Muscle layer of duodenum (tissue), 2 donors: ENCODE measurements at regions not wholly inside any gene's neighbourhood (a gene's known extent, or its start where the extent isn't known, plus 50 kb on each side); places are given as distances from the start of the nearest gene placed in this dataset.

Experiments used
- H3K27ac ChIP-seq: one replicate; pipeline ENCODE4 v1.7.0; 2013; ENCODE audit warnings: mild to moderate bottlenecking, low read length
- H3K27me3 ChIP-seq: one replicate; pipeline ENCODE4 v1.7.0; 2013; ENCODE audit warnings: low read depth, mild to moderate bottlenecking, control low read depth, low read length
- H3K36me3 ChIP-seq, 2 donors: one replicate each; pipeline ENCODE4 v1.7.0; 2013; ENCODE audit warnings: low read length in 2 of 2, control low read depth in 1 of 2, mild to moderate bottlenecking in 1 of 2; ENCODE audit not compliant: insufficient read depth in 2 of 2, control insufficient read depth in 1 of 2
- H3K4me1 ChIP-seq, 2 donors: one replicate each; pipeline ENCODE4 v1.7.0; 2013; ENCODE audit warnings: low read length in 2 of 2, mild to moderate bottlenecking in 2 of 2, control low read depth in 1 of 2, moderate library complexity in 1 of 2; ENCODE audit not compliant: insufficient read depth in 2 of 2, control insufficient read depth in 1 of 2
- H3K4me3 ChIP-seq, 2 donors: one replicate each; pipeline ENCODE4 v1.7.0; 2013; ENCODE audit warnings: low read length in 2 of 2, low read depth in 1 of 2, mild to moderate bottlenecking in 1 of 2
- H3K9me3 ChIP-seq, 2 donors: one replicate each; pipeline ENCODE4 v1.7.0; 2013; ENCODE audit warnings: low read length in 2 of 2, control low read depth in 1 of 2, mild to moderate bottlenecking in 1 of 2; ENCODE audit not compliant: control insufficient read depth in 1 of 2
- donor health status: healthy.

DNA sequence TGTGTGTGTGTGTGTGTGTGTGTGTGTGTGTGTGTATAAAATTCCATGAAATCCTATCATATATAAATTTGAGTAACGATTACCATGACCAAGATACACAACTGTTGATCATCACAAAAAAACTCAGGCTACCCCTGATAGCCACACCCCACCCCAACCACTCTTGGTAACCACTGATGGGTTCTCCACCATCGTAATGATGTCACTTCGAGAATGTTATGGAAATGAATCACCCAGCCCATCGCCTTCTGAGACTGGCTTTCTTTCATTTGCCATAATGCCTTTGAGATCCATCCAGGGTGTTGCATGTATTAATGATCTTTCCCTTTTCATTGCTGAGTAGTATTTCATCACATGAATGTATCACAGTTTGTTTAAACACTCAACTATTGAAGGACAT, 496.0 kb downstream of the MIAT start:
- H3K4me3 ChIP-seq, result no peak overlapping the region
- peaks cover 6 to 12% of the 10 kb centered on the region in 2 donors for H3K4me1 ChIP-seq
- H3K27ac ChIP-seq, result no peak overlapping the region
- no peaks in the 10 kb centered on the region for H3K36me3 ChIP-seq
- no peaks in the 10 kb centered on the region for H3K27me3 ChIP-seq
- H3K9me3 ChIP-seq, result no peaks in the 10 kb centered on the region

DNA sequence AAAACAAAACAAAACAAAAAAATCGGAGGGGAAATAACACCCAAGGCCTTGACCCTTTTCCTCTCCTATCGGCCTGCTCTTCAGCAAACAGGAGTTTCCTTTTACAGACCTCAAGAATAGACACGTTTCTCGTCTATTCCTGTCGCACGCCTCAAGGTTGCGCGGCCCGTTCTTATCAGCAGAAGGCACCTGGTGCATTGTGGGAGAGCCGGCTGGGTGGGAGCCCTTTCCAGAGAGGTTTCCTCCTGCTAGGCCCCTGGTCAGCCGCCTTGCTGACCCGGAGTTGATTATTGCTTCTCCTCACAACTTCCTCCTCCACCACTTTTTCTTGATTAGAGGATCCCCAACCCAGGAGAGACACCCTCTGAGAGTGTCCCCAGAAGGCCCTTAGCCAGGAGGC, 497.3 kb downstream of the MIAT start:
- Histone ChIP-seq H3K4me3 (no peak overlapping the region), H3K27me3 (no peaks in the 10 kb centered on the region), H3K4me1 (peaks cover 6 to 12% of the 10 kb centered on the region in 2 donors), H3K27ac (no peak overlapping the region), H3K36me3 (no peaks in the 10 kb centered on the region), H3K9me3 (no peaks in the 10 kb centered on the region)

DNA sequence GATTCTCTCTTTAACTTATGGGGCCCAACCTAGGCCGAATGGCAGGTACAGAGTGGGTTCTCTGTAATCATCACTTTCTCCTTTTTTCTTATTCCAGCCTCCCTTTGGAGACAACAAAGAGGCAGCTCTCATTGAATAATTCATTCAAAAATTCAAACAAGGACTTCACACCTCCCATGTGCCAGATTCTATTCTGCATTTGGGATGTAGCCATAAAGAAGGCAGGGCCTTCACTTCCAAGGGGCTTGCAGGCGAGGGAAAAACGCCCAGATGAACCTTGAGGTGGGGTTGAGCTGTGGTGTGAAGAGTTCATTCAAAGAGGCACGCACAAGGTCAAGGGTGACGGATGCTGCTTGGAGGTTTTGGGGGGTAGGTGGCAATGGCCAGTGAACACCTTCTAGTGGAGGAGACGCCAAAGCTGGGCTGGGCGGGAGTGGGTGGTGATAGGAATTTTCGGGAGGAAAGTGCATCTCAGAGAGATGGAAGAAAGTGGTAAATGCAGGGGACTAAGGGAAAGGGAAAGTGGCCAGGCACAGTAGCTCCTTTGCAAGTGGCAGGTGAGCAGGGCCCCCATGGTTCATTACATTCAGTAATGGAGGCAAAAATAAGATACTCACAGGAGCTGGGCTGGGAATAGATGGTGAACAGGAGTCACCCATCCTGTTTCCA, 499.6 kb downstream of the MIAT start:
- no peaks in the 10 kb centered on the region for H3K27me3 ChIP-seq
- H3K4me1 ChIP-seq, result no peaks in the 10 kb centered on the region
- no peak overlapping the region for H3K4me3 ChIP-seq
- no peaks in the 10 kb centered on the region for H3K9me3 ChIP-seq
- H3K27ac ChIP-seq, result no peak overlapping the region
- no peaks in the 10 kb centered on the region for H3K36me3 ChIP-seq

DNA sequence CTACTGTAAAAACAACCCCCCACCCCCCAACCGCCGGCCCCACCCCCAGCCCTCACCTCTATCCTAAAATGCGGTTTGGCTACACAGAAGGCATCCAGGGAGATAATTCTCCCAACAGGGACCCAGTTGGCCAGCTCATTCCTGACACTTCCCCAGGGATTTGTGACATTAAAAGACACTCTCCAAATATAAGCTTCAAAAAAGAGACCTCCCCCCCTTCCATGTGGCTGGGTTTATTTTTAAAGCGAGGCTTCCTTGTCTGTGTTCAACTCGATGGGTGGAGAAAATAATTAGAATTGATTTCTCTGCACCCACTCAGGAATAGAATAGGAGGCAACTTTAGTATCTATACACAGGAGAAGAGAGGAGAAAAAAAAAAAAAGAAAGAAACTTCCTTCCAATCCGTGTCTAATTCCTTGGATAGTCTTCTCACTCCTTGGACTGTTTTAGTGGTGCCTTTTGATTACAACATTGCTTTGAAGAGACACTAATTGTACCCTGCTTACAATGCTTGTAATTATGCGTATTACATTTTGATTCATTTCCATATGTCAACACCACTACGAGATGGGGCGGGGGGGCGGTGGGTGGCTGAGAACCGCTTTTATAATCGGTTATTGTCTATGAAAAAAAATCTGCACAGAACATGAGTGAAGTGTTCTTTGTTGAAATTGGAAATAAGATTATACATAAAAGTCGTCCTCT, 500.4 kb downstream of the MIAT start:
- Histone ChIP-seq H3K4me3 (no peak overlapping the region), H3K36me3 (no peaks in the 10 kb centered on the region)

DNA sequence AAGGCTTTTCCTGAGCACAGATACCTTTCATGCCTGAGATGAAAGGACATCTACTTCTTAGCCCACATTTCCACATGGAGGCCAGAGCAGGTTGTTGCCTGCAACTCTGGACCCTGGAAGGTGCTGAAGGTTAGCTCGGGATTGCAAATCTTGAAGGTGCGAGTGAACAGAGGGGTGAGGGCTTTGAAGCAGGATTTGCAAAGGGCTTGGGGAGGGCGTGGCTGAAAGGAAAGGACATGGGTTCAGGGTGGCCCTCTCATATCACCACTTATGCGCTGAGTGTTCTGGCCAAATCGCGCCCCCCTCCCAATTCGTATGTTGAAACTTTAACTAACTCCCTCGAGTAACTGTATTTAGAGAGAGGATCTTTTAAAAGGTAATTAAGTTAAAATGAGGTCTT, 501.6 kb downstream of the MIAT start:
- no peak overlapping the region for H3K27ac ChIP-seq
- no peaks in the 10 kb centered on the region for H3K4me1 ChIP-seq
- no peak overlapping the region for H3K4me3 ChIP-seq

More for the DNA sequence above, 500.4 kb downstream of the MIAT start:
- Histone ChIP-seq H3K27ac (no peak overlapping the region), H3K9me3 (no peaks in the 10 kb centered on the region), H3K27me3 (no peaks in the 10 kb centered on the region), H3K4me1 (no peaks in the 10 kb centered on the region)

DNA sequence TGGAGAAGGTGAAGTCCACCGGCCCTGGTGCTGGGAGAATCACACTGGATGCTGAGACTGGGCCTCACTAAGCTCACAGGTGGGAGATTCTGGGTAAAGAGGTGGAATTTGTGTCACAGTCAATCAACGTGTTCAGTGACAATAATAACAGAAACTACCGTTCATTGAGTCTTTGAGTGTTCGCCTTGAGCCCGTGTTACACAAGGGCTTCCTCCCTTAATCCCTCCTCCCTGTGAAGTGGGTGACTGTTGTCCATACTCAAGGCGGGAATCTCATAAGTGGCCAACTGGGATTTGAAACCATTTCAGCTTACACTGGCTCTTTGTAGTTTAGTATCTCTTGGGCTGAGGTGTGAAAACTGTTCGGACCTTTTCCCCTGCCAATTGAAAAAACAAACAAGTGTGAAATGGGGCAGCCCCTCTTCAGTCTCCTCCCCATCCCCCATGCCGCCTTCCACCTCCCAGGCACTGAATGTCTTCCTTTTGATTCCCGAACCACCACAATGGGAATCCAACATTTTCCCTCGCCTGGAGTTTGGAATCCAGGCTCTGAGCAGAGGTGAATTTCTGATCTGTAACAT, 502.4 kb downstream of the MIAT start:
- no peaks in the 10 kb centered on the region for H3K36me3 ChIP-seq
- H3K27ac ChIP-seq, result no peak overlapping the region
- no peaks in the 10 kb centered on the region for H3K27me3 ChIP-seq
- H3K4me3 ChIP-seq, result no peak overlapping the region
- no peaks in the 10 kb centered on the region for H3K9me3 ChIP-seq
- no peaks in the 10 kb centered on the region for H3K4me1 ChIP-seq

More for the DNA sequence above, 501.6 kb downstream of the MIAT start:
- no peaks in the 10 kb centered on the region for H3K9me3 ChIP-seq
- H3K27me3 ChIP-seq, result no peaks in the 10 kb centered on the region
- no peaks in the 10 kb centered on the region for H3K36me3 ChIP-seq

DNA sequence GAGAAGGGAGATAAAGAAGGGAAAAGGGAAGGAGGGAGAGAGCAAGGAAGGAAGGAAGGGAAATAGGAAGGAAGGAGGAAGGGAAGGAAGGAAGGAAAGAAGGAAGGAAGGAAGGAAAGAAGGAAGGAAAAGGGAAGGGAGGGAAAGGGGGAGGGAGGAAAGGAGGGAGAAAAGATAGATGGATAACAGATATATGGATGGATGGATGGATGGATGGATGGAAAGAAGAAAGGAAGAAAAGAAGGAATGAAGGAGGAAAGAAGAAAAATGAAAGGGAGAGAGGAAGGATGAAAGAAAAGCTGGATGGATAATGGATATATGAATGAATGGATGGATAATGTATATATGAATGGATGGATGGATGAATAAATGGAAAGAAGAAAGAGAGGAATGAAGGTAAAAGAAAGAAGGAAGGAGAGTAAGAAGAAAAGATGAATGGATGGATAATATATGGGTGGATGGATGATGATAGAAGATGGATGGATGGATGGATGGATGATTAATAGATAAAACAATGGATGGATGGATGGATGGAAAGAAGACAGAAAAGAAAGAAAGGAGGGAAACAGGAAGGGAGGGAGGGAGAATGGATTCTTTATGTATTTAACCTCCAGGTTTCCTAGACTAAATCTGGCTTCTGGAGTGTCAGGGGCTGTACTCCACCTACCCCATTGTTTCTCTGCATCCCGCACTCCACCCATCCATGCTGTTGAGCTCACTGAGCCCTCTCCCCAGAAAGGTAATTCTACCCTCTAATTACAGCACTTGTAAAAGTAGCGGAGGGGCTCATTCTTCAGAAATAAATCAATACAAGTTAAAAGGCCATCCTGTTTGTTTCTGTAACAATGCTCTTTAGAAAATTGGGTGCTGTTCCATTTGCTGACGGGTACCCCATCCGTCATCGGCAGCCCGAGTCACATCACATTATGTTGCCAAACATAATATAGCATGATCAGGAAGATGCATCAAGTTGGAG, 506.1 kb downstream of the MIAT start:
- H3K36me3 ChIP-seq, result no peaks in the 10 kb centered on the region
- H3K27me3 ChIP-seq, result no peaks in the 10 kb centered on the region

DNA sequence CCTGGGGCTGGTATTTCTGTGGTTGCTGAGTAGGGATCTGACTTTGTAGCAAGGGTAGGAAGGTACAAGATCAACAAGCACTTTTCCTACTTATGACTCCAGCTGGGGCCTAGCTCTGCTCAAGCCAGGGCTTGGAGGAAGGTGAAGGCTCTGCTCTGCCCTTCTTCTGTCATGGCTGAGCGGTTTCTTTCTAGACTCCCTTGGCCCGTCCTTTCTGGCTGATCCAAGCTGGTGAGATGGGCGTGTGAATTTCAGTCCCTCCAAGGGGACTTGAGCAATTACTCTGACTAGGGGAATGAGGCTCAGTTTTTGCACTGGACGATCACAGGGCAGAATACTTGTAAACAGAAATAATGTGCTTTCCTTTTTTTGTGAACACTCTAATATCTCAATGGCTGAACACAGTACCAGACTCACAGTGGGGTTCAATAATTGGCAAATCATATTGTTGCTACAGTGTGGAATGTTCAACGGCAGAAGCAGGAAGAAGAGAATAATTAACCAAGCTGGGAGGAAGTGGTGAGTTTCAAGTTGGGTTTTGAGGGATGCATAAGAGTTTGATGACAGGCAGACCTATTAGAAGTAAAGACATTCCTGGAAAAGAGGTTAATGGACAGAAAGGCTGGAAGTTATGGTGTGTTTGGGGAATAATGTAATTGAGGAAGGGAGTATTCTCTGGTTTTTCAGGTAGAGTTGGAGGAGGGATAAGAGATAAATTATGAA, 507.6 kb downstream of the MIAT start:
- no peak overlapping the region for H3K27ac ChIP-seq
- no peak overlapping the region for H3K4me3 ChIP-seq
- H3K36me3 ChIP-seq, result no peaks in the 10 kb centered on the region
- H3K9me3 ChIP-seq, result no peaks in the 10 kb centered on the region
- H3K4me1 ChIP-seq, result peaks cover 0 to under 1% of the 10 kb centered on the region in 2 donors
- H3K27me3 ChIP-seq, result no peaks in the 10 kb centered on the region

More for the DNA sequence above, 506.1 kb downstream of the MIAT start:
- Histone ChIP-seq H3K27ac (no peak overlapping the region), H3K9me3 (no peaks in the 10 kb centered on the region), H3K4me1 (no peaks in the 10 kb centered on the region), H3K4me3 (no peak overlapping the region)

DNA sequence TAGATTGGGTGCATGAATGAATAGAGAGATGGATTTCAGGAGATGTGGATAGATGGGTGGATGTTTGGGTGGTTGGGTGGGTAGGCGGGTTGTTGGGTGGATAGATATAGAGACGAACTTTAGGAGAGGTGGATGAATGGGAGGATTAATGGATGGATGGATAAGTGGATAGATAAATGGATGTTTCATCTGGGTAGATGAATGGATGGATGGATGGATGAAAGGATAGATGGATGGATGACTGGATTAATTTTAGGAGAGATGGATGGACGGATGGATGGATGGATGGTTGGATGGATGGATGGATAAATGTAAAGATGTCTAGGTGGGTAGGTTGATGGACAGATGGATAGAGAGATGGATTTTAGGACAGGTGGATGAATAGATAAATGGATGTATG, 511.3 kb downstream of the MIAT start:
- peaks cover 0 to 5% of the 10 kb centered on the region in 2 donors for H3K4me1 ChIP-seq

DNA sequence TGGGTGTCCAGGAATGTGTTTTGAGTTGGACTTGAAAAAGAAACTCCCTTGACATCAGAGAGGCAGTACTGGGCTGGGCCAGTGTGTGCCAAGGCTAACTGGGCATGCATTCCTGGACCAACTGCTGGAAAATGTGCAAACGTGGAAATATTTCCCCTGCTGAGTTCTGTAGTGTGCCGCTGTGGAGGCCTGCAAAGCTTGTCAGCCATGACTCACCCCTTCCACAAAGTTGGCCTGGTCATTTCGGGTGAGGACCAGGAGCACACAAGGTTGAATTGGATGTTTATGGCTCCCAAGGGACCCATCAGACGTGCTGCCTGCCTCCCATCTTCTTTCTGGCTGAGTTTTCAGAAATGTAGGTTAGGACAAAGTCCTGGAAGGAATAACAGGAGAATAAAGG, 513.1 kb downstream of the MIAT start:
- Histone ChIP-seq H3K27ac (no peak overlapping the region), H3K4me3 (no peak overlapping the region), H3K4me1 (peaks cover 0 to 5% of the 10 kb centered on the region in 2 donors), H3K36me3 (no peaks in the 10 kb centered on the region), H3K9me3 (no peaks in the 10 kb centered on the region), H3K27me3 (no peaks in the 10 kb centered on the region)

More for the DNA sequence above, 511.3 kb downstream of the MIAT start:
- Histone ChIP-seq H3K36me3 (no peaks in the 10 kb centered on the region), H3K27ac (no peak overlapping the region), H3K9me3 (no peaks in the 10 kb centered on the region), H3K27me3 (no peaks in the 10 kb centered on the region), H3K4me3 (no peak overlapping the region)
